MM.1S (cell line): ENCODE measurements at regions not wholly inside any gene's neighbourhood (a gene's known extent, or its start where the extent isn't known, plus 50 kb on each side); places are given as distances from the start of the nearest gene placed in this dataset.

Source experiments
- DNase-seq: peaks from one replicate; pipeline ENCODE4 v3.0.0-alpha.2; 2015
- H2AFZ ChIP-seq: fragments of 300-600 bp; sonication (generic); 2 replicates; pipeline ENCODE4 v1.6.0; 2016; ENCODE audit warnings: antibody characterized with exemption, low read length
- H3F3A ChIP-seq: fragments of 300-600 bp; sonication (generic); 2 replicates; pipeline ENCODE4 v1.6.1; 2016; ENCODE audit warnings: mild to moderate bottlenecking, antibody characterized with exemption, low read length, moderate library complexity, mixed read lengths; ENCODE audit not compliant: insufficient read depth
- H3K27ac ChIP-seq: fragments of 300-600 bp; sonication (generic); 2 replicates; pipeline ENCODE4 v1.5.1; 2016; ENCODE audit warnings: mild to moderate bottlenecking, low read length
- H3K27me3 ChIP-seq: fragments of 300-600 bp; sonication (generic); replicated peaks from 2 replicates; pipeline ENCODE4 v1.6.0; 2016; ENCODE audit warnings: low read length; ENCODE audit not compliant: insufficient read depth
- H3K36me3 ChIP-seq: fragments of 300-600 bp; sonication (generic); replicated peaks from 2 replicates; pipeline ENCODE4 v1.6.1; 2016; ENCODE audit warnings: mild to moderate bottlenecking, low read length, mixed read lengths; ENCODE audit not compliant: insufficient read depth
- H3K4me1 ChIP-seq: fragments of 300-600 bp; sonication (generic); 2 replicates; pipeline ENCODE4 v1.6.1; 2016; ENCODE audit warnings: low read length, mixed read lengths
- H3K4me2 ChIP-seq: fragments of 300-600 bp; sonication (generic); 2 replicates; pipeline ENCODE4 v1.6.0; 2016; ENCODE audit warnings: low read depth, low read length
- H3K4me3 ChIP-seq: fragments of 300-600 bp; sonication (generic); 2 replicates; pipeline ENCODE4 v1.5.1; 2016; ENCODE audit warnings: low read length, mixed read lengths
- H3K79me2 ChIP-seq: fragments of 300-600 bp; sonication (generic); 2 replicates; pipeline ENCODE4 v1.6.1; 2016; ENCODE audit warnings: mixed run types, low read length, mixed read lengths
- H3K9ac ChIP-seq: fragments of 300-600 bp; sonication (generic); 2 replicates; pipeline ENCODE4 v1.6.1; 2016; ENCODE audit warnings: low read length, mixed read lengths
- H3K9me2 ChIP-seq: fragments of 300-600 bp; sonication (generic); replicated peaks from 2 replicates; pipeline ENCODE4 v1.6.1; 2016; ENCODE audit warnings: mild to moderate bottlenecking, low read length, mixed read lengths; ENCODE audit not compliant: insufficient read depth
- H3K9me3 ChIP-seq: fragments of 300-600 bp; sonication (generic); replicated peaks from 2 replicates; pipeline ENCODE4 v1.6.1; 2016; ENCODE audit warnings: mild to moderate bottlenecking, low read length, mixed read lengths; ENCODE audit not compliant: insufficient read depth
- H4K20me1 ChIP-seq: fragments of 300-600 bp; sonication (generic); 2 replicates; pipeline ENCODE4 v1.6.1; 2016; ENCODE audit warnings: mild to moderate bottlenecking, low read length, moderate library complexity, mixed read lengths; ENCODE audit not compliant: insufficient read depth
- CTCF ChIP-seq: fragments of 300-600 bp; sonication (generic); IDR thresholded peaks from 2 replicates; pipeline ENCODE4 v1.5.1; 2016; ENCODE audit warnings: antibody characterized with exemption, low read length, mixed read lengths
- EZH2 ChIP-seq: fragments of 300-600 bp; sonication (generic); optimal IDR thresholded peaks from 2 replicates; pipeline ENCODE3; 2017; ENCODE audit warnings: low read depth, mild to moderate bottlenecking, antibody characterized with exemption, low read length, mixed read lengths
- EZH2phosphoT487 ChIP-seq: fragments of 300-600 bp; sonication (generic); IDR thresholded peaks from 2 replicates; pipeline ENCODE4 v1.6.1; 2018; ENCODE audit warnings: antibody characterized with exemption, low read length

GRCh38 chr16:54628796-54629625, 301.7 kb upstream of the IRX5 start:
- H2AFZ ChIP-seq = no peak overlapping the region
- no peak overlapping the region for H3K9ac ChIP-seq
- H3K27ac ChIP-seq = no peak overlapping the region
- no peaks in the 10 kb centered on the region for H3K4me1 ChIP-seq
- no peak for DNase-seq
- no peaks in the 10 kb centered on the region for H4K20me1 ChIP-seq
- no peaks in the 10 kb centered on the region for H3K27me3 ChIP-seq
- H3K4me2 ChIP-seq = no peak overlapping the region
- no peaks in the 10 kb centered on the region for H3F3A ChIP-seq
- H3K79me2 ChIP-seq = no peaks in the 10 kb centered on the region
- TF ChIP-seq EZH2 (no peak), EZH2phosphoT487 (no peak), CTCF (no peak)
- H3K9me2 ChIP-seq = no peaks in the 10 kb centered on the region
- no peaks in the 10 kb centered on the region for H3K36me3 ChIP-seq
- no peaks in the 10 kb centered on the region for H3K9me3 ChIP-seq
- H3K4me3 ChIP-seq = no peak overlapping the region

- Histone ChIP-seq H3K27ac (no peak overlapping the region), H3K36me3 (no peaks in the 10 kb centered on the region), H3K27me3 (no peaks in the 10 kb centered on the region), H3K9me3 (no peaks in the 10 kb centered on the region), H3K4me3 (no peak overlapping the region), H3K4me1 (no peaks in the 10 kb centered on the region), H3K9ac (no peak overlapping the region), H3F3A (no peaks in the 10 kb centered on the region), H2AFZ (no peak overlapping the region), H3K9me2 (no peaks in the 10 kb centered on the region), H3K4me2 (no peak overlapping the region), H4K20me1 (no peaks in the 10 kb centered on the region), H3K79me2 (no peaks in the 10 kb centered on the region)
- no peak for DNase-seq
- TF ChIP-seq EZH2 (no peak), CTCF (no peak), EZH2phosphoT487 (no peak)
Observed at GRCh38 chr16:54627616-54628015, 303.0 kb upstream of the IRX5 start.

- Histone ChIP-seq H3K9ac (no peak overlapping the region), H3K4me2 (no peak overlapping the region), H3K27ac (no peak overlapping the region), H3K4me1 (no peaks in the 10 kb centered on the region), H3K9me2 (no peaks in the 10 kb centered on the region), H3F3A (no peaks in the 10 kb centered on the region), H2AFZ (no peak overlapping the region), H3K27me3 (no peaks in the 10 kb centered on the region), H4K20me1 (no peaks in the 10 kb centered on the region), H3K36me3 (no peaks in the 10 kb centered on the region), H3K4me3 (no peak overlapping the region), H3K9me3 (no peaks in the 10 kb centered on the region), H3K79me2 (no peaks in the 10 kb centered on the region)
- TF ChIP-seq EZH2phosphoT487 = no peak
- no peak for TF ChIP-seq CTCF
- no peak for TF ChIP-seq EZH2
- DNase-seq = no peak
Observed at GRCh38 chr16:54623636-54624035, 307.0 kb upstream of the IRX5 start.
